ENCODE measurements at regions not wholly inside any gene's neighbourhood (a gene's known extent, or its start where the extent isn't known, plus 50 kb on each side); places are given as distances from the start of the nearest gene placed in this dataset.

GRCh38 chr3:159028706-159029105, 226.9 kb downstream of the MFSD1 start:
- intact Hi-C loops (cut with DNase I): no loop called here
- H3K4me1 ChIP-seq: no peaks in the 10 kb centered on the region
- H3K9me3 ChIP-seq: no peaks in the 10 kb centered on the region
- H3K4me3 ChIP-seq: no peak overlapping the region
- TF ChIP-seq CTCF (IDR thresholded peaks at IDR 0.05): no peak
- no peak overlapping the region for H3K27ac ChIP-seq
- DNase-seq (no peak), ATAC-seq (no peak)
- no peaks in the 10 kb centered on the region for H3K36me3 ChIP-seq
- H3K27me3 ChIP-seq (ENCODE audit: low read depth): no peaks in the 10 kb centered on the region

GRCh38 chr3:159029306-159030026, 227.6 kb downstream of the MFSD1 start:
- no peak for TF ChIP-seq CTCF (IDR thresholded peaks at IDR 0.05)
- DNase-seq: no peak
- Histone ChIP-seq H3K4me3 (no peak overlapping the region), H3K9me3 (no peaks in the 10 kb centered on the region), H3K36me3 (no peaks in the 10 kb centered on the region), H3K27me3 (ENCODE audit: low read depth) (no peaks in the 10 kb centered on the region), H3K4me1 (no peaks in the 10 kb centered on the region), H3K27ac (no peak overlapping the region)
- ATAC-seq: no peak
- intact Hi-C loops (cut with DNase I): no loop called here

DNA sequence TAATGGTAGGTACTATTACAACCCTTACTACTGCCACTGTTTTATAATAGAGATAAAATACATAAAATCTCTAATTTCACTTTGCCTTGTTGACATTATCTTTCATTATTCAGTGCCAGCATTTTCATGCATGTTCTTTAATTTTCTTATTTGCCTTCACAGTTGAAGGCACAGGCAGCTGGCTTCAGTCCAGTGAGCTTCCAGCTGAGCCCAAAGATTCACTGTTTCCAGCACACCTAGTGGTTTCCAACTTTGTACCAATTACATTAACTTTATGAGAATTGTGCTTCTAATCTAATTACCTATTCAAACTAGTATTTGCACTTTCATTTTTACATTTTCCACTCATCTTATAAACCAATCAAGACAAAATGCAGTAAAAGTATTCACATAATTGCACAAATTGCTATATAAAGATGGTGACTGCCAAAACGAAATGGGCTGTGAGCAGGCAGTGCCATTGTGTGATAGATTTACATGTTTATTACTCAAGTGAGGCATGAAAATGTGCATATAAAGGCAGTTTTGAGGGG, 228.3 kb downstream of the MFSD1 start:
- intact Hi-C loops (cut with DNase I): no loop called here
- no peaks in the 10 kb centered on the region for H3K27me3 ChIP-seq (ENCODE audit: low read depth)
- H3K36me3 ChIP-seq: no peaks in the 10 kb centered on the region
- no peak for DNase-seq
- no peak overlapping the region for H3K27ac ChIP-seq
- H3K4me3 ChIP-seq: no peak overlapping the region
- ATAC-seq: no peak
- no peaks in the 10 kb centered on the region for H3K9me3 ChIP-seq
- no peaks in the 10 kb centered on the region for H3K4me1 ChIP-seq
- TF ChIP-seq CTCF (IDR thresholded peaks at IDR 0.05): no peak

DNA sequence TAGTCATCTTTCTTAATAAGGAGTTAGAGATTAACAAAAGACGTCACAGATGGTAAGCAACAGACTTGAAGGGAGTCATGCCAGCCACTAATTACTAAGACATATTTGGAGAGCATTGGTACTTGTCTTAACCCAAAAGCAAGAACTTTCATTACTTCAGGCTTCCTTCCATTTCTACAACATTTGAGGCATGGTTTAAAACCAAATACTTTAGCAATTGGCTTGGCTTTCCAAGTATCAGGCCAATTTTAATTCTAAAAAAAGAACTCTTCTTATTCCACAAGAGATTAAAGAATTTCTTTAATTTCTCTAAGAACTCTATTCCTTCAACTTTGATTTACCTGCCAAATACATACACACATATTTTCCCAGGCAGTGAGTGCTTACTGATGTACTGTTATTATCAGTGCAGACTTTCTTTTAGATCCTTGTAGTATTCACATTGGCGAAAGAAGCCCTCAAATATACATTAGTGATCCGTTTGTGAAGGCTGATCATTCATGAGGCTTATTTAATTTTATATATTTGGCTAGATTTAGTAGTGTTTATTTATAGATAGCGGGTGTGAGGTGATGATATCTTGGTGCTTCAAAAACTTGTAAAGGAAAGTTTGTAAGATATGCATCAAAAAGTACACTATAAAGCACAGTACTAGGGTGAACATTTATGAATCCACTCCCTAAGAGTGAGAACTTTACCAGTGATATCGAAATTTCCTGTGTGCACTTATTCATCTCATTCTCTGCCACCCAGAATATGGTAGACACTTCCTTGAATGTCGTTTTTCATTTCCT, 229.2 kb downstream of the MFSD1 start:
- no peaks in the 10 kb centered on the region for H3K4me1 ChIP-seq
- no peak for TF ChIP-seq CTCF (IDR thresholded peaks at IDR 0.05)
- H3K4me3 ChIP-seq: no peak overlapping the region
- H3K36me3 ChIP-seq: no peaks in the 10 kb centered on the region
- no peaks in the 10 kb centered on the region for H3K27me3 ChIP-seq (ENCODE audit: low read depth)
- intact Hi-C loops (cut with DNase I): no loop called here
- no peak overlapping the region for H3K27ac ChIP-seq
- ATAC-seq (no peak), DNase-seq (no peak)
- no peaks in the 10 kb centered on the region for H3K9me3 ChIP-seq

DNA sequence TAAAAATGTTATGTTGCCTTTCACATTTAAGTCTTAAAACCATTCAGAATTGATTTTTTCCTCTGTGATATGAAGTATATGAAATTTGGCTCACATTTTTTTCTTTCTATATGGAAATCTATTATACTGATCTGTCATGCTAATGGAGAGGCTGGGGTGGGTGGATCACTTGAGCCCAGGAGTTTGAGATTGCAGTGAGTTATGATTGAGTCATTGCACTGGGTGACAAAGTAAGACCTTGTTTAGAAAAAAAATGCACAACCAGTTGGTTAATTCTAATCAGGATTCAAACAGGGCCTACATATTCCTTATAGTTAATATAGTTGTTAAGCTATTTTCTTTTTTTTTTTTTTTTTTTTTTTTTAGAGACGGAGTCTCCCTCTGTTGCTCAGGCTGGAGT, 230.5 kb downstream of the MFSD1 start:
- H3K9me3 ChIP-seq: no peaks in the 10 kb centered on the region
- DNase-seq (no peak), ATAC-seq (no peak)
- no peaks in the 10 kb centered on the region for H3K36me3 ChIP-seq
- no peak for TF ChIP-seq CTCF (IDR thresholded peaks at IDR 0.05)
- no peak overlapping the region for H3K4me3 ChIP-seq
- H3K4me1 ChIP-seq: no peaks in the 10 kb centered on the region
- intact Hi-C loops (cut with DNase I): no loop called here
- H3K27ac ChIP-seq: no peak overlapping the region
- no peaks in the 10 kb centered on the region for H3K27me3 ChIP-seq (ENCODE audit: low read depth)
